Activated CD4-positive, alpha-beta T cell treated with anti-CD3 and anti-CD28 coated beads, Interleukin-2, amount 10 ng/mL, durations not matched to agents 7 days and 5 days (primary cell): ENCODE measurements at regions not wholly inside any gene's neighbourhood (a gene's known extent, or its start where the extent isn't known, plus 50 kb on each side); places are given as distances from the start of the nearest gene placed in this dataset.
"Not testable (repeated sequence)": the region's sequence is repeated elsewhere in the genome, so short reads cannot be mapped to it uniquely, and the experiment has no call there.

Source experiments
- CTCF ChIA-PET: fragments of 350-600 bp; sonication (Branson Sonifier 250); formaldehyde crosslinking; loops from one replicate; lab custom pipeline; 2021; ENCODE audit warnings: antibody characterized with exemption; lab: Charles Lee
- POLR2A ChIA-PET: fragments of 350-600 bp; sonication (Branson Sonifier 250); formaldehyde crosslinking; loops from one replicate; lab custom pipeline; 2021; ENCODE audit warnings: antibody characterized with exemption; lab: Charles Lee
- DNase-seq: peaks from one replicate; pipeline ENCODE4 v3.0.0-alpha.2; 2020
- H3K27ac Mint-ChIP-seq: one replicate; pipeline ENCODE4 v1.8.0; 2021; ENCODE audit warnings: mild to moderate bottlenecking, moderate library complexity, mixed read lengths
- H3K27me3 Mint-ChIP-seq: one replicate; pipeline ENCODE4 v1.8.0; 2021; ENCODE audit warnings: mixed read lengths
- H3K36me3 Mint-ChIP-seq: one replicate; pipeline ENCODE4 v1.8.0; 2021; ENCODE audit warnings: low read depth, mixed read lengths
- H3K4me1 Mint-ChIP-seq: one replicate; pipeline ENCODE4 v1.8.0; 2021; ENCODE audit warnings: mixed read lengths
- H3K4me3 Mint-ChIP-seq: one replicate; pipeline ENCODE4 v1.8.0; 2021; ENCODE audit warnings: mild to moderate bottlenecking, moderate library complexity, mixed read lengths
- H3K9me3 Mint-ChIP-seq: one replicate; pipeline ENCODE4 v1.8.0; 2021; ENCODE audit warnings: mixed read lengths

DNA sequence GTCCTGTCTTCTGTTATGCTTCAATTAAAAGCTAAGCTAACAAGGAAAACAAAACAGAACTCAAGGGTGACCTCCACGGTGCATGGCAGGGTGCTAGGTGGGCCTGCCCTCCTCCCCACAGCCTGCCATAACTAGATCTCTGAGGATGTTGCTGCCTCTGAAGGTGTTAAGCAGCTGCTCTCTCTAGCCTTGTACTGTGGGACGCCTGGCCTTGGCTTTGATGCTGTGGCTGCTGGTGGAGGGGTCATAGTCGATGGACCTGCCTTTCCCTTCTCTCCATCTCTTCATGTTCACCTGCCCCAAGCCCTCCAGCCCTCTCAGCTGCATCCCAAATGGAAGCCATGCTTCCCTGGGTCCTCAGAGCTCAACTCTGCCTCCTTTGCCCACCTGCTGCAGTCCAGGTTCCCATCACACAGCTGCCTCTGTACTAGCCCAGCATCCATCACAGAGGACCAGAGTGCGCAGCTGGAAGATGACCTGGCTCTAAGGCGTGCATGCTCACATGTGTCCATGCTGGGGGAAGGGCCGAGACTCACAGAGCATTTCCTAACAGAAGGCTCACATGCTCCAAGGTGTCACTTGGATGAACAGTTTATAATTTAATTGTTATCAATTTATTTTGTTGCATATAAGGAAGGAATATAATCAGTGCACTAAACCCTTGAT is 180.3 kb upstream of the E2F8 start:
- H3K27me3 Mint-ChIP-seq = peaks cover 8% of the 10 kb centered on the region
- DNase-seq = no peak
- CTCF ChIA-PET = no interaction called here
- H3K9me3 Mint-ChIP-seq = no peaks in the 10 kb centered on the region
- POLR2A ChIA-PET = no interaction called here
- no peaks in the 10 kb centered on the region for H3K36me3 Mint-ChIP-seq
- H3K4me1 Mint-ChIP-seq = no peaks in the 10 kb centered on the region
- H3K27ac Mint-ChIP-seq = no peak overlapping the region
- no peak overlapping the region for H3K4me3 Mint-ChIP-seq

DNA sequence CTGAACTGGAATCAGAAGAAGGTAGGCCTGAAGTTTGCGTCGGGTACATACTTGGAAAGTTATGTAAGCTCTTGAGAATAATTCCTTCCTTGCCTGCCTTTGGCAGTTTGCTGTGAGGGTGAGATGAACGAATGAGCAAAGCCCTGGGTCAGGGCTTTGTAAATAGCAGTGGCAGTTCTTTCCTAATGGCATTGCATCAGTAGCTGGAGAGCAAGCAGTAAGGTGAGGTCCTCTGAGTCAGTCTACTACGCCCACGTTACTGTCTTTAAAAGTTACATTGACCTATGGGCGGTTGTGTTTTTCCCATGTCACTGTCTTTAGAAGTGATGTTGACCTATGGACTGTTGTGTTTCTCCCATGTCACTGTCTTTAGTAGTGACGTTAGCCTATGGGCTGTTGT is 179.1 kb upstream of the E2F8 start:
- Mint-ChIP-seq H3K27ac (no peak overlapping the region), H3K27me3 (peaks cover 6% of the 10 kb centered on the region), H3K4me3 (no peak overlapping the region), H3K36me3 (no peaks in the 10 kb centered on the region), H3K9me3 (no peaks in the 10 kb centered on the region), H3K4me1 (no peaks in the 10 kb centered on the region)
- DNase-seq = no peak
- POLR2A ChIA-PET = no interaction called here
- CTCF ChIA-PET = no interaction called here

DNA sequence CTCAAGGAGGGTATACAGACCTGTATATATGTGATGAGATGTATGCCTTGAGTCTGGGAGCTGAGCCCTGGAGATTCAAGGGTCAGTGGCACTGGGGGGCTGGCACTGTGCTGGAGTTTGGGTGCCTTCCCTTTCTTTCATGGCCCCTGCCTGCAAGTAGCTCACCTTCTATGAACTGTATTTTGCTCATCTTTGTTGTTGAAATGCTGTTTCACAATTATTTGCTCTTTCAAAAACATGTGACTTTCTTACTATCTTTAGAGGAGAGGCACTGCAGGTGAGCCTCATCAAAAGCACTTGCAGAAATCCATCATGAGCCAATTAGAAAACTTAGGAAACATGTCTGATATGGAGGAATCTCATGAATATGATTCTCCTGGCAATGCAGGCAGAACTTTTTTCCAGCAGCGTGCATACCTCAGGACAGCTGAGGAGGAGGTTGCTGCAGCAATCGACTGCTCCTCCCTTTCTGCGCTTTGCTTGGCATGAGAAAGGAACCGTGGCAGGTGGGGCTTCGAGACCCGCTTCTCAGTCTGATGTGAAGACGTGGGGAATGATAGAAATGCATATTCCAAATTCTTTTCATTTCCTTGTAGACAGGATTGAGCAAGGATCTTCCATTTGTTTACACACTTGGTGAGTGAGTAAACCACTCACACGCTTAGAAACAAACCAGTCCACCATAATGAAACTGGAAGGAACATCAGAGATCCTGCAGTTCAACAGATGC is 178.4 kb upstream of the E2F8 start:
- H3K36me3 Mint-ChIP-seq = no peaks in the 10 kb centered on the region

DNA sequence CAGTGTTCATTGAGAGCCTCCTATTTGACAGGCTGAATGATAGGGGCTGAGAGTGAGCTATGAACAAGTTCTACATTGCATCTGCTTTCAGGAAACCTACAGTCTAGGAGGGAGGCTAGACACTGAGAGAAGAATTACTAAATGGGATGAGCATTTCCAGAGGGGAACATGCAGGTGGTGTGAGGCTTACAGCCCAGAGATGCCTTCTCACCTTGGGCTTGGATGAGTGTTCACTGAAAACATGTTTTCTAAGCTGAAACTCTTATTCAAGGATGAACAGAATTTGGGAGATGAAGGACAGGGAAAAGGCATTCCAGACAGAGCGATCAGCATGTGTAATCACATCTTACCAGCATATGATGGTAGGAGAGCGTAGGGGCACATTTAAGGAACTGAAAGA is 177.5 kb upstream of the E2F8 start:
- H3K4me3 Mint-ChIP-seq = no peak overlapping the region
- DNase-seq = no peak

More for the DNA sequence above, 178.4 kb upstream of the E2F8 start:
- H3K27me3 Mint-ChIP-seq = peaks cover 12% of the 10 kb centered on the region
- H3K9me3 Mint-ChIP-seq = no peaks in the 10 kb centered on the region
- H3K4me3 Mint-ChIP-seq = no peak overlapping the region
- no peak for DNase-seq
- POLR2A ChIA-PET = no interaction called here
- CTCF ChIA-PET = no interaction called here
- H3K4me1 Mint-ChIP-seq = no peaks in the 10 kb centered on the region
- no peak overlapping the region for H3K27ac Mint-ChIP-seq

DNA sequence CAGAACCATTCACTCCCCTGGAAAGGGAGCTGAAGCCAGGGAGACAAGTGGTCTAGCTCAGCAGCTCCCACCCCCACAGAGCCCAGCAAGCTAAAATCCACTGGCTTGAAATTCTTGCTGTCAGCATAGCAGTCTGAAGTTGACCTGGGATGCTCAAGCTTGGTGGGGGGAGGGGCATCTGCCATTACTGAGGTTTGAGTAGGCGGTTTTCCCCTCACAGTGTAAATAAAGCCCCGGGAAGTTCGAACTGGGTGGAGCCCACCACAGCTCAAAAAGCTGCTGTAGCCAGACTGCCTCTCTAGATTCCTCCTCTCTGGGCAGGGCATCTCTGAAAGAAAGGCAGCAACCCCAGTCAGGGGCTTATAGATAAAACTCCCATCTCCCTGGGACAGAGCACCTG is 171.3 kb upstream of the E2F8 start:
- H3K27me3 Mint-ChIP-seq = peaks cover 20% of the 10 kb centered on the region
- DNase-seq, H3K36me3 Mint-ChIP-seq, POLR2A ChIA-PET, H3K4me1 Mint-ChIP-seq, H3K9me3 Mint-ChIP-seq, H3K4me3 Mint-ChIP-seq, H3K27ac Mint-ChIP-seq: not testable (repeated sequence)
- CTCF ChIA-PET = interaction anchor here (0.6 kb wide), 1 partner anchor 391 kb away, joined by 3 read pairs; no protein-coding TSS in a partner anchor

More for the DNA sequence above, 177.5 kb upstream of the E2F8 start:
- no peaks in the 10 kb centered on the region for H3K4me1 Mint-ChIP-seq
- H3K9me3 Mint-ChIP-seq = peaks cover 2% of the 10 kb centered on the region
- POLR2A ChIA-PET = no interaction called here
- no peaks in the 10 kb centered on the region for H3K36me3 Mint-ChIP-seq
- CTCF ChIA-PET = no interaction called here
- no peak overlapping the region for H3K27ac Mint-ChIP-seq
- H3K27me3 Mint-ChIP-seq = peaks cover 15% of the 10 kb centered on the region

DNA sequence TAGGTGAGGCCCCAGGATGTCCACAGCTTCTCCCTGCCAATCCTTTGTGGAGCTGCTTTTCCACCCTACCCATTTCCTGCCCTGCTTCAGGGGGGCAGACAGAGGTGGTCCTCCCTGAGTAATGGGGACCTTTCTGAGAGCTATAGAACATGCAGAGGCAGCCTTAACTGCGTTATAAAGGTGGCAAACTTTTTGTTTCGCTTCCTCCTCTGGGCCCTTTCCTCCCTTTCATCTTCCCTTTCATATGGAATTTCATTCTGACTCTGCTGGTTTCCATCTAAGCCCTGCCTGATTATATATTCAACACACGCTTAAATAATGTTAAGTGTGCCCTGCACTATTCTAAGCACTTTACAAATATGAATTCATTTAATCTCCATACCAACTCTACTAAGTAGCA is 169.3 kb upstream of the E2F8 start:
- Mint-ChIP-seq H3K4me3 (no peak overlapping the region), H3K4me1 (no peaks in the 10 kb centered on the region), H3K27me3 (peaks cover 18% of the 10 kb centered on the region), H3K27ac (no peak overlapping the region), H3K36me3 (no peaks in the 10 kb centered on the region), H3K9me3 (peaks cover 2% of the 10 kb centered on the region)
- ChIA-PET CTCF (no interaction called here), POLR2A (no interaction called here)
- DNase-seq = no peak

DNA sequence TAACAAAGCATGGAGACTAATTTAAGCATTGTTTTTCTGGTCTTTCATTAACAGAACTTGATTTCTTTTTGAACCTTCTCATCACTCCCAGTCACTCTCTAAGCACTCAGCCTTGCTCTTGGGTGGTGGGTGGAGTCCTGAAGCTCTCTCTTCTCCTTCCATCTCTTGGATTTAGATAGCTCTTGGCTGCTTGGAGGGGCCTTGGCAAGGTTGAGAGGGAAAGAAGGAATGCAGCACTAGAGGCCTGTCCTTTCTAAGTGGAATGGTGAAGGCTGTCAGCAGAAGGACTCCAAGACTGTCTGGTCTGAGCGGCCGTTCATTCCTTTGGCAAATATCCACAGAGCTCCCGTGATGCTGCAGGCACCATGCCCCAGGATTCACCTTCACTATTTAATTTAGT is 168.6 kb upstream of the E2F8 start:
- peaks cover 11% of the 10 kb centered on the region for H3K27me3 Mint-ChIP-seq
- no peaks in the 10 kb centered on the region for H3K4me1 Mint-ChIP-seq
- ChIA-PET CTCF (no interaction called here), POLR2A (no interaction called here)
- H3K9me3 Mint-ChIP-seq = peaks cover 2% of the 10 kb centered on the region
- no peaks in the 10 kb centered on the region for H3K36me3 Mint-ChIP-seq
- no peak overlapping the region for H3K27ac Mint-ChIP-seq
- no peak overlapping the region for H3K4me3 Mint-ChIP-seq
- no peak for DNase-seq

DNA sequence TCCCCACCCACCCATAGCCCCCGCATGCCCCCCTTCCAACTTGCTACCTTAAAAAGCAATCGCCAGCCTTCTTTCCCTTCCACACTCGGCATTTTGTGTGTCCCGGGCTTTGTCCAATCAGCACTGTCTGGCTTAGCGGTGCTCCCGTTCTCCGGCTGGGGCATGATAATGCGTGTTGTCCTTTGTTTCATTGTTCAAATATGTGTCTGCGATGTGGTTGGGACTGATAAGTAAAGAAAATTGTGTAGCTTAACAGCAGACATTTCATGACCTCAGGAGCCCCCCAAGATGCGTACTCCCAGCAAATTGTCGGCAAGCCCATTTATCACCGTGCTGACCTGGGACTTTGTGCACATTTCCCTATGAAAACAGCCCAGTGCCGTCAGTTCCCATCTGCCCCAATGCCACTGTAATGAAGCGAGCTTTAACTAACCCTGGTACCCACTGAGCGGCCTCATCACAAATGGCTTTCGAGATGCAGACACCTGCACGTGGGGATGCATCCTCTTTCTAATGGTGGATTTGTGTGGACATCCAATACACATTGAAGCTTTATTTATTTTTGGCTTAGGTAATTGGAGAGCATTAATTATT is 167.0 kb upstream of the E2F8 start:
- H3K36me3 Mint-ChIP-seq = no peaks in the 10 kb centered on the region
- no peaks in the 10 kb centered on the region for H3K4me1 Mint-ChIP-seq
- DNase-seq = no peak
- ChIA-PET POLR2A (no interaction called here), CTCF (no interaction called here)
- H3K4me3 Mint-ChIP-seq = no peak overlapping the region
- no peaks in the 10 kb centered on the region for H3K9me3 Mint-ChIP-seq
- no peak overlapping the region for H3K27ac Mint-ChIP-seq
- H3K27me3 Mint-ChIP-seq = peaks cover 5% of the 10 kb centered on the region

DNA sequence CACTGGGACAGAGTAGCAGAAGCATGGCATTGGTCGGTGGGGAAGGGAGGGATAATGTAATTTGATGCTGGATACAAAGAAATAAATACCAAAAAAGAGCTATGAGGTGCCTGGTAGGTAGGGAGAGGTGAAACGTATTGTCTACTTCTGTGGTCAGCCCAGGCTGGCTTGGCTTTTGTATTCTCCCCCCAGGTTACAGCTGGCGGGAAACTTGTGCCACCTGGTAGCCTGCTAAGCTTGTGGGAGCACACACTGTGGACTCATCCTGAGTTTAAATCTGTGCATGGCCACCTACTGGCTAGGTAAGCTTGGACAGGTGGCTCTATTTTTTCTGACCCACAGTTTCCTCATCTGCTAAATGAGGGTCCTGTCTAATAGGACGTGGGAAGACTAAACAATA is 165.2 kb upstream of the E2F8 start:
- no peak for DNase-seq
- no peak overlapping the region for H3K27ac Mint-ChIP-seq
- no peak overlapping the region for H3K4me3 Mint-ChIP-seq
- H3K27me3 Mint-ChIP-seq = peaks cover 3% of the 10 kb centered on the region
- no peaks in the 10 kb centered on the region for H3K9me3 Mint-ChIP-seq
- ChIA-PET CTCF (no interaction called here), POLR2A (no interaction called here)
- H3K36me3 Mint-ChIP-seq = no peaks in the 10 kb centered on the region
- H3K4me1 Mint-ChIP-seq = no peaks in the 10 kb centered on the region

DNA sequence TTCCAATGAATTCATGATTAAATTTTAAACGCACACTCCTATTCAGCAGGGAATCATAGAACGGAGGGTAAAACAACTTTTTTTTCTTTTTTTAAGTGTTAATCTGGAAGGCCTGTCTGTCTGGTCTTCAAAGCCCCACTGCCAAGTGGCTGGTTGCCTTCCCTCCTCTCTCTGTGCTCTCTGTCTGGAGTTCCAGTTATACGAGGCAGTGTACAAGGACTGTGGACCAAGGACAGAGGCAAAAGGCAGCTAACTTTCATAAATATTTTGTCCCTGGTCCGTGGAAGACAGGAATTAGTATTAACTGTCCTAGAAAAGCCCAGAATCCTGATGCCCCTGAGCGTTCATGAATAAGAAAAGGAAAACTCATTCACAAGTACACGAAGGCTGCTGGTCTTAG is 164.0 kb upstream of the E2F8 start:
- H3K4me3 Mint-ChIP-seq = no peak overlapping the region
- no peak for DNase-seq
- peaks cover 2% of the 10 kb centered on the region for H3K27me3 Mint-ChIP-seq
- POLR2A ChIA-PET = no interaction called here
- H3K27ac Mint-ChIP-seq = no peak overlapping the region
- no peaks in the 10 kb centered on the region for H3K4me1 Mint-ChIP-seq
- H3K9me3 Mint-ChIP-seq = no peaks in the 10 kb centered on the region
- no peaks in the 10 kb centered on the region for H3K36me3 Mint-ChIP-seq
- CTCF ChIA-PET = no interaction called here

DNA sequence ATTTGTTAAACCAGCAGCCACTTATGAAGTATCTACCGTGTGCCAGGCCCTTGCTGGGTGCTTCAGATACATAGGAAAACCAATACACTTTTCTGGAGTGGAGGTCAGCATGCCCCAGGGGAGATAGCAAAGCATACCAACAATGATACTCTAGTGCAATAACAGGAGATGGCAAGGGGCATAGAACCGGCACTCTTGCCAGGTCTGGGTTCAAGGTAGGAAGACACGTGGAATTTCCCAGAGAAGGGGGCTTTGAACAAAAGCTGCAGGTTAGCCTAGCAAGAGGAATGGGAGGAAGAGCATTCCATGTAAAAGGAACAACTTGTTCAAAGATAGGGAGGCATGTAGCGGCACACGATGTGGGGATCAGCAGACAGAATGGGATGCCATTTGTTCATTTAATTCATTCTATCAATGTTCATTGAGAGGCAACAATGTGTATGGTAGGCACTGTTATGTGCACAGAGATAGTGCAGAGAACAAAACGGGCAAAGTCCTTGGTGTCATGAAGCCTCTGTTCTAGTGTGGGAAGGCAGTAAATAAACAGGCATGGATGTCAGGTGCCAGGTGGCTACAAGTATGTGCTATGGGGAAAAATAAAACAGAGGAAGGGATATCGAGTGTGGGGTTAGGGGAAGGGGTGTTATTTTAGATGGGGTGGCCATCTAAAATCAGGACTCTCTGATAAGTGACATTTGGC is 162.6 kb upstream of the E2F8 start:
- H3K4me1 Mint-ChIP-seq = no peaks in the 10 kb centered on the region
- peaks cover 2% of the 10 kb centered on the region for H3K27me3 Mint-ChIP-seq
- no peaks in the 10 kb centered on the region for H3K36me3 Mint-ChIP-seq
- DNase-seq = no peak
- CTCF ChIA-PET = no interaction called here
- POLR2A ChIA-PET = no interaction called here
- H3K9me3 Mint-ChIP-seq = no peaks in the 10 kb centered on the region
- no peak overlapping the region for H3K4me3 Mint-ChIP-seq
- H3K27ac Mint-ChIP-seq = no peak overlapping the region

DNA sequence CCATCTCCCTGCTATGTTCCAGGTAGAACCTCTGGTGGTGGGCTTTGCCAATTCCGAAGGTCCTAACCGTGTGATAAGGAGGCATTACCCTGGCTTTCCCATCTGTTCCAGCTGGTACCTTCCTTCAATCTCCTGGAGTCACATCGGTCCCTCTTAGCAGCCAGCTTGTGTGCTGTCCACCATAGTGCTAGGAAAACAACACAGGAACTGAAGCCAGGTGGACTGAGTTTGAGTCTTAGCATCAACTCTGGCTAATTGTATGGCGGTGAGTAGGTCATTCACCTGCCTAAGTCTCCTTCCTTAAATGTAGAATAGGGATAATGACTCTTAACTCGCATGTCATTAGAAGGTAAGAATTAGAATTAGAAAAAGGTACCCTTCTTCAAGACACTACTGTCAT is 159.6 kb upstream of the E2F8 start:
- Mint-ChIP-seq H3K36me3 (no peaks in the 10 kb centered on the region), H3K4me1 (no peaks in the 10 kb centered on the region), H3K4me3 (no peak overlapping the region), H3K9me3 (no peaks in the 10 kb centered on the region), H3K27ac (no peak overlapping the region), H3K27me3 (peaks cover 5% of the 10 kb centered on the region)
- POLR2A ChIA-PET = no interaction called here
- no peak for DNase-seq
- CTCF ChIA-PET = interaction anchor here (0.9 kb wide), 1 partner anchor 30 kb away, joined by 3 read pairs; no protein-coding TSS in a partner anchor
